Natural killer cell treated with Interleukin-12 subunit alpha and Interleukin-12 subunit beta and Interleukin-15 and Interleukin-18, amount 100 ng/mL, for 72 hours (primary cell): ENCODE measurements at regions not wholly inside any gene's neighbourhood (a gene's known extent, or its start where the extent isn't known, plus 50 kb on each side); places are given as distances from the start of the nearest gene placed in this dataset.
A peak's percentile ranks its signal among the peaks of the same experiment; 100 is the strongest.
"Not testable (repeated sequence)": the region's sequence is repeated elsewhere in the genome, so short reads cannot be mapped to it uniquely, and the experiment has no call there.

Source experiments
- ATAC-seq, 2 donors: fragments of 150-1000 bp; cut with Tn5 transposase in 1 of 2; sonication (Bioruptor Pico), chemical (Tn5 transposase) in 1 of 2; 2 replicates each; pipeline ENCODE4 v1.10.0; 2021
- DNase-seq: peaks from one replicate; pipeline ENCODE4 v3.0.0; 2022; ENCODE audit warnings: low spot score
- H3K27ac Mint-ChIP-seq, 2 donors: 1 replicate in 1 of 2; 2 replicates in 1 of 2; pipeline ENCODE4 v1.8.0; 2022; ENCODE audit warnings: mixed read lengths in 2 of 2, mild to moderate bottlenecking in 1 of 2, moderate library complexity in 1 of 2
- H3K27me3 Mint-ChIP-seq, 2 donors: 1 replicate in 1 of 2; 2 replicates in 1 of 2; pipeline ENCODE4 v1.8.0; 2022; ENCODE audit warnings: mixed read lengths in 2 of 2
- H3K36me3 Mint-ChIP-seq: one replicate; pipeline ENCODE4 v1.8.0; 2022; ENCODE audit warnings: mixed read lengths
- H3K4me1 Mint-ChIP-seq, 2 donors: 1 replicate in 1 of 2; 2 replicates in 1 of 2; pipeline ENCODE4 v1.8.0; 2022; ENCODE audit warnings: low read depth in 2 of 2, mixed read lengths in 2 of 2, mild to moderate bottlenecking in 1 of 2
- H3K4me3 Mint-ChIP-seq: one replicate; pipeline ENCODE4 v1.8.0; 2022; ENCODE audit warnings: mixed read lengths
- H3K9me3 Mint-ChIP-seq: 2 replicates; pipeline ENCODE4 v1.8.0; 2022; ENCODE audit warnings: mixed read lengths

DNA sequence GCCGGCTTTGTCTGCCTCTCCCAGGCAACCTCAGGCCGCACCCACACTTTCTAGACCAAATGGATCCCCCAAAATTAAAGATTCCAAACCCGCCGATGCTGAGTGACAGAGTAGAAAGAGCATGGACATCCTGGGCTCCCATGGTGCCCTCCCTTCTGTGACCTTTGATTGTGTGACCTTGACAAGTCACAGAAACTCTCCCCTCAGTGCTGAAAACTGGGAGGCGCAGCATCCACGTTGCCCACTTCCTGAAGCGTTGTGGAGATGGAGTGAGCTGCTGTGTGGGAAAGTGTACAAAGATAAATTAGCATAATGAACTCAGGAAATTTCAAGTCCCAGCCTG is 74.4 kb upstream of the MFGE8 start:
- Mint-ChIP-seq H3K9me3 (no peaks in the 10 kb centered on the region), H3K36me3 (no peaks in the 10 kb centered on the region), H3K27ac (no peak overlapping the region), H3K4me3 (no peak overlapping the region), H3K4me1 (peaks cover 0 to 2% of the 10 kb centered on the region in 2 donors), H3K27me3 (peaks cover 0 to 8% of the 10 kb centered on the region in 2 donors)
- ATAC-seq (no peak), DNase-seq (no peak)

DNA sequence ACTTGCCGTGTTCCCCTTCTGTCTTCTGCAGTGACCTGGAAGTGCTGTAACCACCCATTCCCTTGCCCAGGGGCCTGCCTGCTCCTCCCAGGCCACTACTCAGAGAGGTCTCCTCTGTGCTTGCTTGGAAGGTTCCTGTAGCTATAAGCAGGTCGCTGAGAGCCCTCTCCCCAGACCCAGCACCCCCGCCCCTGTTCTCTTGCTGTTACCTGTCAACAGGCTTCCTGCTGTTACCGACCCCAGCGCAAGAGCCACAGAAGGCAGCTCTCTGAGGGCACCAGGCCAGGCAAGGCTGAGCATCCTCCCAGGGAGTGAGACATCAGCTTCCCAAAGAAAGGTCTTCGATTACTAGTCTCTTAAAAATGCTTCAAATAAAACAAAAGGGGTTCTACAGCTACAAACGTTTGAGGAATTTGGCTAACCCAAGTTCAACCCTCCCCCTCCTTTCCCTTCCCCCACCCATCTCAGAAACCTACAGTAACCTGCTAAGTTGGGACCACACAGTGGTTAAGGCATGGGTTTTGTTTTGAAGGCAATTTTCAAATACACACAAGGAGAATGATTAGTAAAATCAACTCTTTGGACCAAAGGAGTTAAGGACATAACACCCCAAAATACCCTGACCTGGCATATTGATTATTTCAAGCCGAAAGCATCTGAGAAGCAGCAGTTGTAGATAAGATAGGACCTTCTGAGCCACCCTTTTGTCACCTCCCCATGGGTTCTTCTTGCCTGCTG is 74.9 kb upstream of the MFGE8 start:
- Mint-ChIP-seq H3K4me3 (no peak overlapping the region), H3K27me3 (peaks cover 0 to 8% of the 10 kb centered on the region in 2 donors), H3K36me3 (no peaks in the 10 kb centered on the region), H3K9me3 (no peaks in the 10 kb centered on the region), H3K27ac (no peak overlapping the region), H3K4me1 (peaks cover 0 to 2% of the 10 kb centered on the region in 2 donors)
- no peak for DNase-seq
- ATAC-seq = peak in 1 of 2 donors; percentile 60

DNA sequence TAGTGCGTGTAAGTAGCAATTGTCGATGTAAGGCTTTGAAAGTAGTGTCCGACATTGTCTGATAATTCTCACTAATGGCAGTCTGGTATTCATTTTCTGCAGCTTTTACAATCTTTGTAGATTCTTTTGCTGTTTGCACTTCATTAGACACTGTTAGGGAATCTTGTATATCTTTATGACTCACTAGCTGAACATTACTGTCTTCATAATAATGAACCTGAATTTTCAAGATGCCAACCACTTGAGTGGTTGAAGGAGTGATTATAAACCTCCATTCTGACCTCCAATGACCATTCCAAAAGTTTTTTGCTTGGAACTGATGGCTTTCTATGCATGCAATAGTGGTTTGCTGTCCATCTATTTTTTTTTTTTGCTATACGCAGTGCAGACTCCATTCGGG is 76.4 kb upstream of the MFGE8 start:
- DNase-seq (no peak), ATAC-seq (no peak)
- Mint-ChIP-seq H3K4me1 (peaks cover 0 to 2% of the 10 kb centered on the region in 2 donors), H3K9me3 (no peaks in the 10 kb centered on the region), H3K27me3 (peaks cover 0 to 11% of the 10 kb centered on the region in 2 donors), H3K4me3 (no peak overlapping the region), H3K36me3 (no peaks in the 10 kb centered on the region), H3K27ac (no peak overlapping the region)

DNA sequence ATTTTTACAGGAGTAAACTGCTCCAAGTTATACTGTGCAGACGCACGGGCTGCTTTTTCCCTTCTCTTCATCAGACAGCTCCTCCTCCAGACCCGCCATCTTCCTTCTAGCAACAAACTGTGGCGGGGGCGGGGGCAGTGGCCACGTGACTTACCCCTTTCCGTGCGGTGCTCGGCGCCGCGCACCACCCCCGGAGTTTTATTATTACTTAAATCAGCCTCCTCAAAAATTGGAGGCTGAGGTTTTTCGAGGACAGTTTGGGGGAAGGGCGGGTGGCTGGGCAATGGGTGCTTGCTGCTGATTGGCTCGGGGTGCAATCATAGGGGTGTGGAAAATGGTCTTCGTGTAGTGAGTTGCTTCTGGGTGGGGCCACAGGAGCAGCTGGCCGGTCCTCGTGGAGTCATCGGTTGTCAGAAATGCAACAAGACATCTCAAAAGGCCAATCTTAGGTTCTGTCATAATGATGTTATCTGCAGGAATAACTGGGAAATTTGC is 77.1 kb upstream of the MFGE8 start:
- no peak for DNase-seq
- Mint-ChIP-seq H3K4me1 (peaks cover 0 to 2% of the 10 kb centered on the region in 2 donors), H3K36me3 (no peaks in the 10 kb centered on the region), H3K9me3 (no peaks in the 10 kb centered on the region), H3K4me3 (no peak overlapping the region), H3K27me3 (peaks cover 0 to 11% of the 10 kb centered on the region in 2 donors), H3K27ac (no peak overlapping the region)
- ATAC-seq = no peak

DNA sequence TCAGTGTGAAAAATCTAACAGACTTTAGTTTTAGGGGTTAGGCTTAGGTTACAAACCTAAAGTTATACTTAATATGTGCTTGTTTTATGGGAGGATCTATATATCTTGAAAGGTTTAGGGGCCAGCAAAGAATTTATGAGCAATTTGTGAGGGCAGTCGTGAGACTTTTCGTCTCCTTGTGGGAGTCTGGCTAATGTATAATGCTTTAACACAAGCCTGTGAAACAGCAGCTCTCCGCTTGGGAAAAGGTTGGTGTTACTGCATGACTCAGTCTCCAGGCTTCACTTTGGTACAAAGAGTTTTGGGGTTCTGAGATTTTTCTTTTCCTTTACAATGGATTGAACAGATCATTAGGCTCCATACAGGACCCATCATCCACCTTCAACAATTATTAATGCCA is 79.0 kb upstream of the MFGE8 start:
- H3K4me3 Mint-ChIP-seq = no peak overlapping the region
- no peaks in the 10 kb centered on the region for H3K36me3 Mint-ChIP-seq
- H3K9me3 Mint-ChIP-seq = no peaks in the 10 kb centered on the region
- no peaks in the 10 kb centered on the region for H3K4me1 Mint-ChIP-seq
- ATAC-seq (no peak), DNase-seq (no peak)
- peaks cover 10 to 21% of the 10 kb centered on the region in 2 donors for H3K27me3 Mint-ChIP-seq
- H3K27ac Mint-ChIP-seq = no peak overlapping the region

DNA sequence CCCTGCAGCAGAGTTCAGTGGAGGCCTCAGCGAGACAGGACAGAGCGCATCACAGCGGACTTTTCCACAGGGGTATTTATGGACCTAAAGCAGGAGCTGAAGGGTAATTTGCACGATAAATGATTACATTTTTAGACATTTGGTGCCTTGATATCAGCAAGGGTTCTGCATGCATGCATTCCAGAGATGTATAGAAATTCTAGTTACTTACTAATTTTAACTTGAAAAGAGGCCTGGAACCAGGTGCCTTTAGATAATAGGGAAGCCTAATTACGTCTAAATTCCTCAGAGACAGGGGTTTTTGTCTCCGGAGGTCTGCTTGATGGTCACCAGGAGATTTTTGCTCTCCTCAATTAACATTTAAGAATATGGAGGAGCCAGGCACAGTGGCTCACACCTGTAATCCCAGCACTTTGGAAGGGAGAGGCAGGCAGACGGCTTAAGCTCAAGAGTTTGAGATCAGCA is 79.8 kb upstream of the MFGE8 start:
- Mint-ChIP-seq H3K27me3 (peaks cover 17 to 25% of the 10 kb centered on the region in 2 donors), H3K9me3 (no peaks in the 10 kb centered on the region), H3K27ac (no peak overlapping the region), H3K4me3 (no peak overlapping the region), H3K36me3 (no peaks in the 10 kb centered on the region), H3K4me1 (no peaks in the 10 kb centered on the region)
- no peak for DNase-seq
- ATAC-seq = no peak

DNA sequence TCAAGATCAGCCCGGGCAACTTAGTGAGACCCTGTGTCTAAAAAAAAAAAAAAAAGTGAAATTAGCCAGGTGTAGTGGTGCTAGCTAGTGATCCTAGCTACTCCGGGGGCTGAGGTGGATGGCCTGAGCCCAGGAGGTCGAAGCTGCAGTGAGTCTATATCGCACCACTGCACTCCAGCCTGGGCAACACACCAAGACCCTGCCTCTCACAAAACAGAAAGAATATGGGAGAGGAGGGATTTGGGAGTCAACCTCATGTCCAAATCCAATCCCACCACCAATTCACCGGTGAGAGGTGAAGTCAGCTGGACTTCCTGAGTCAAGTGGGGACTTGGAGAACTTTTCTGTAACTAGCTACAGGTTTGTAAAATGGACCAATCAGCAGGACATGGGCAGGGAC is 80.5 kb upstream of the MFGE8 start:
- peaks cover 24 to 29% of the 10 kb centered on the region in 2 donors for H3K27me3 Mint-ChIP-seq
- no peaks in the 10 kb centered on the region for H3K9me3 Mint-ChIP-seq
- no peaks in the 10 kb centered on the region for H3K36me3 Mint-ChIP-seq
- no peak overlapping the region for H3K27ac Mint-ChIP-seq
- no peak for ATAC-seq
- H3K4me1 Mint-ChIP-seq = no peaks in the 10 kb centered on the region
- no peak overlapping the region for H3K4me3 Mint-ChIP-seq
- DNase-seq = no peak

DNA sequence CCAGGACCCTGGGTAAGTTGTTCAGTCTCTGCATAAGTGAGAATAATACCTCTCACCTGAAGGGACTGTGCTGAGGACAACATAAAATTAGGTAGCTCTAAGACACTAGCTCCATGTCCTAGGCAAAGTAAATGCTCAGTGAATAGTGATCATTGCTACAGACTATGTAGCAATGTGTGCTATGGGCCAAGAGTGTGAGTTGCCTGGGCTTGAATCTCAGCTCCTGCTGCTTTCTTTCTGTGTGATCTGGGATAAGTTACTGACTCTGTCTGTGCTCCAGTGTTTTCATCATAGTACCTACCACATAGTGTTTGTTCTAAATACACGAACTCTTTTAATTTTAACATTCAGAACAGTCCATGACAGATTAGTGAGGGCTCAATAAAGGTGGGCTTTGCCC is 81.1 kb upstream of the MFGE8 start:
- Mint-ChIP-seq H3K27me3 (peaks cover 28 to 29% of the 10 kb centered on the region in 2 donors), H3K36me3 (no peaks in the 10 kb centered on the region), H3K4me3 (no peak overlapping the region), H3K4me1 (peaks cover 0 to 6% of the 10 kb centered on the region in 2 donors), H3K9me3 (no peaks in the 10 kb centered on the region), H3K27ac (no peak overlapping the region)
- ATAC-seq (no peak), DNase-seq (no peak)

DNA sequence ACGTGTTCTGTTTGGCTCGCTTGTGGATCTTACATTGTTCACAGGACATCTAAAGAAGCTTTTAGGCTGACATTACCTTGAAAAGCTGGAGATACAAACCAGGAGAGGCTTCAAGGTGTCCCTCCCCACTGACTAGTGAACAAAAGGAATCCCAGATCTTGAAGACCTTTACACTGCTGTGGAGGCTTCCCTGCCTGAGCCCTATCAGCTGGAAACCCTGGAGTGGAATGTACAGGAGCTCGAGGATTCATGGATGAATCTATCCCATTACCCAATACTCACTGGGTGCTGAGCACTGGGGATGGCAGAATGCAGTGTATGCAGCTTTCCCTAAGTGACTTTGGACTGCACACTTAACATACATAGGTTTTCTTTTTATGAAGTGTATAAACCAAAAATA is 82.3 kb upstream of the MFGE8 start:
- Mint-ChIP-seq H3K9me3 (no peaks in the 10 kb centered on the region), H3K4me1 (peaks cover 0 to 6% of the 10 kb centered on the region in 2 donors), H3K36me3 (no peaks in the 10 kb centered on the region), H3K27me3 (peaks cover 25 to 28% of the 10 kb centered on the region in 2 donors), H3K4me3 (no peak overlapping the region), H3K27ac (no peak overlapping the region)
- no peak for DNase-seq
- ATAC-seq = no peak

DNA sequence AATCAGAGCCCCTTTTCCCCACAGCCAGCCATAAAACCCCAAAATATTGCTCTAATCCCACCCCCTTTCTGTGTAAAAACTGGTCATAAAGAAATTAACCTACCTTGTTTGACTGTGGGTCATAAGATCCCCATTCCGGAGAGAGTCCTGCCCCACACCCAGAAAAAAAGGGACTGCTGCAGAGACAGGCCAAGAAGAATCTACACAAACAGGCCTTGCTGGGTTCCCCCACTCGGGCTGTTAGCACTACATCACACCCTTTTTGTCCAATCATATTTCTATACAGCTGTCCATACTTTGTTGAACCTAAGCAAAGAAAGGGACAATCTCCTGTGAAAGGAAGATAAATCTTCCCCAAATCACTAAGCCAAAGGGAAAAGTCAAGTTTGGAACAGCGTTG is 84.4 kb upstream of the MFGE8 start:
- Mint-ChIP-seq H3K36me3 (no peaks in the 10 kb centered on the region), H3K4me1 (peaks cover 6 to 11% of the 10 kb centered on the region in 2 donors), H3K4me3 (no peak overlapping the region), H3K27ac (peak overlapping the region in 1 of 2 donors; percentile 39), H3K9me3 (no peaks in the 10 kb centered on the region), H3K27me3 (peaks cover 21 to 28% of the 10 kb centered on the region in 2 donors)
- DNase-seq (no peak), ATAC-seq (no peak)

DNA sequence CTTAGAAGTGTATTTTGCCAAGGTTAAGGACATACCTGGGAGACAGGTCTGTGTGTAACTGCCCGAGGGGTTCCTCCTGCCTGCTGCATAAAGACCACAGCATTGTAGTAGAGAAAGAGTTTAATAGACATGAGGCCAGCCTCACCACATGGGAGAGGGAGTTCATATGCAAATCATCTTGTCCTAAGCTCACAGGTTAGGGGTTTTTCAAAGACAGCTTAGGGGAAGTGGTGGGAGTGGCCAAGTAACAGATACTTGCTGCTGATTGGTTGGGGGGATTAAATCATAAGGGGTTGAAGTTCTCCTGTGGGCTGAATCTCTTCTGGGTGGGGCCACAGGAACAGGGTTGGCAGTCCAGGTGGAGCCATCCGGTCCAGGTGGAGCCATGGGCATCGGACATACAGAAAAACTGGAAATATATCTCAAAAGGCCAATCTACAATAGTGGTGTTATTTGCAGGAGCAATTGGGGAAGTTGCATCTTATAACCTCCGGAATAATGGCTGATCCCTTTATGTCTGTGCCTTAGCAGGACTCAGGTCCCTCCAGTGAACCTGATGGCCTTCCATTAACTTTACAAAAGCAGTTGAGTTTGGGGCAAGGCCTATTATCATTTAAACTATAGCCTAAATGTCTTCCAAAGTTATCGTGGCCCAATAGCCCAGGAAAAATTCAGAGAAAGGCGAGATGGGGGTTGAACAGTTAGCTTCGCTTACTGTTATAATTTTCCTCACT is 86.0 kb upstream of the MFGE8 start:
- H3K4me1 Mint-ChIP-seq = peaks cover 10 to 17% of the 10 kb centered on the region in 2 donors
- DNase-seq = no peak
- ATAC-seq = no peak
- H3K9me3 Mint-ChIP-seq = no peaks in the 10 kb centered on the region
- H3K36me3 Mint-ChIP-seq = no peaks in the 10 kb centered on the region
- H3K27ac Mint-ChIP-seq = peak overlapping the region in 1 of 2 donors; percentile 21
- H3K27me3 Mint-ChIP-seq = peaks cover 21 to 28% of the 10 kb centered on the region in 2 donors
- no peak overlapping the region for H3K4me3 Mint-ChIP-seq

DNA sequence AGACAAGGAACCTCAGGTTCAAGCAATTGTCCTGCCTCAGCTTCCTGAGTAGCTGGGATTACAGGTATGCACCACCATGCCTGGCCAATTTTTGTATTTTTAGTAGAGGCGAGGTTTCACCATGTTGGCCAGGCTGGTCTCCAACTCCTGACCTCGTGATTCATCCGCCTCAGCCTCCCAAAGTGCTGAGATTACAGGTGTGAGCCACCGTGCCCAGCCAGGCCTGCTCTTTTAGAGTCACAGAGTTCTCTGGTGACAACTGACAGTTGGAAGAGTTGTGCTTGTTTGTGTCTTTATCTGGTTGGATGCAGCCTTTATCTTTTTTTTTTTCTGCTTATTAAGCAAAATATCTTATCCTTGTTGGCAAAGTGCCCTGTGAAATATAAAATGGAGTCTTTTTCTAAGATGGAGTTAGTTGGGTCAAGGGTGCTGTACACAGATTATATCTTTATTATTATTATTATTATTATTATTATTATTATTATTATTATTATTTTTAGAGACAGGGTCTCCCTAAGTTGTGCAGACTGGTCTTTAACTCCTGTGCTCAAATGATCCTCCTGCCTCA is 86.5 kb upstream of the ABHD2 start:
- not testable (repeated sequence) for H3K36me3 Mint-ChIP-seq, DNase-seq, H3K4me3 Mint-ChIP-seq, H3K9me3 Mint-ChIP-seq, ATAC-seq
- H3K27me3 Mint-ChIP-seq = peaks cover 18 to 32% of the 10 kb centered on the region in 2 donors
- peaks cover 10 to 17% of the 10 kb centered on the region in 2 donors for H3K4me1 Mint-ChIP-seq
- H3K27ac Mint-ChIP-seq = peak overlapping the region in 1 of 2 donors; percentile 21

DNA sequence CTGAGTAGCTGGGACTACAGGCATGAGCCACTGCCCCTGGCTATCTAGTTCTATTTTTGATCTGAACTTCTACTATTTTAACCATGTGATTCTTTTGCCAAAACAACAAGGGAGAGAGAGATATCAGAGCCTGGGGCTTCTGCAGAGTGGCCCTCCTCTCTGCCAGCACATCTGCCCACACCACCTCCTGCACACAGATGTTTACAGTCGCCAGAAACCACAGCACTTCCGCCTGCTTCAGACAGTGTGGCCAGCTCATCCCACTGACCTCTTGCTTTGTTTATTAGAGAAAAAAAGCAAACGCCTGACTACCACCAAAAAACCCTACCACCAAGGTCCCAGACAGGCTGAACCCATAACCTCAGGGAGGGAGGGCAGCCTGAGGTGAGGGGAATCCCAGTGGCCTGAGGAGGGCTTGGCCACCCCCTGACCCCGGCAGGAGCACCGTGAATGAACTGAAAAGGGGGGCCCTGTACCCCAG is 85.9 kb upstream of the ABHD2 start:
- Mint-ChIP-seq H3K4me3 (no peak overlapping the region), H3K36me3 (no peaks in the 10 kb centered on the region), H3K4me1 (peaks cover 10 to 17% of the 10 kb centered on the region in 2 donors), H3K27ac (peak overlapping the region; percentile 21 to 70), H3K27me3 (peaks cover 12 to 27% of the 10 kb centered on the region in 2 donors), H3K9me3 (no peaks in the 10 kb centered on the region)
- DNase-seq = peak; percentile 63
- ATAC-seq = peak; percentile 62 to 71

DNA sequence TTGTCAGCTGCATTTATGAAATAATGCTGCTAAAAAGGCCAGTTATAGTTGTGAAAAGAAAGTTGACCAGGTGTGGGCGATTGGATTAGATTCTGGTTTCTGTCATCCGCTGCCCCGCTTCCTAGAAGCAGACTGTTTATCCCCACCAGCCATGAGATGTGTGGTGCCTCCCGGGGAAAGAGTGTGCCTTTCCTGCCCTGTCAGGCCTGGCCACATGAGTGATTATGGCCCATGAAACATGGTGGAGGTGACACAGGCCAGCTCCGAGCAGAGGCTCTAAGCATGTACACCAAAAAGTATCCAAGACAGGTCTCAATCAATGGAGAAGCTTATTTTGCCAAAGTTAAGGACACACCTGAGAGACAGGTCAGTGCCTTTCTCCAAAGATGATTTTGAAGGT is 85.4 kb upstream of the ABHD2 start:
- H3K9me3 Mint-ChIP-seq = no peaks in the 10 kb centered on the region
- H3K27ac Mint-ChIP-seq = peak overlapping the region; percentile 21 to 70
- ATAC-seq (no peak), DNase-seq (no peak)
- H3K27me3 Mint-ChIP-seq = peaks cover 9 to 23% of the 10 kb centered on the region in 2 donors
- no peaks in the 10 kb centered on the region for H3K36me3 Mint-ChIP-seq
- H3K4me1 Mint-ChIP-seq = peaks cover 10 to 17% of the 10 kb centered on the region in 2 donors
- H3K4me3 Mint-ChIP-seq = no peak overlapping the region
